ENCODE measurements at regions not wholly inside any gene's neighbourhood (a gene's known extent, or its start where the extent isn't known, plus 50 kb on each side); places are given as distances from the start of the nearest gene placed in this dataset.

DNA sequence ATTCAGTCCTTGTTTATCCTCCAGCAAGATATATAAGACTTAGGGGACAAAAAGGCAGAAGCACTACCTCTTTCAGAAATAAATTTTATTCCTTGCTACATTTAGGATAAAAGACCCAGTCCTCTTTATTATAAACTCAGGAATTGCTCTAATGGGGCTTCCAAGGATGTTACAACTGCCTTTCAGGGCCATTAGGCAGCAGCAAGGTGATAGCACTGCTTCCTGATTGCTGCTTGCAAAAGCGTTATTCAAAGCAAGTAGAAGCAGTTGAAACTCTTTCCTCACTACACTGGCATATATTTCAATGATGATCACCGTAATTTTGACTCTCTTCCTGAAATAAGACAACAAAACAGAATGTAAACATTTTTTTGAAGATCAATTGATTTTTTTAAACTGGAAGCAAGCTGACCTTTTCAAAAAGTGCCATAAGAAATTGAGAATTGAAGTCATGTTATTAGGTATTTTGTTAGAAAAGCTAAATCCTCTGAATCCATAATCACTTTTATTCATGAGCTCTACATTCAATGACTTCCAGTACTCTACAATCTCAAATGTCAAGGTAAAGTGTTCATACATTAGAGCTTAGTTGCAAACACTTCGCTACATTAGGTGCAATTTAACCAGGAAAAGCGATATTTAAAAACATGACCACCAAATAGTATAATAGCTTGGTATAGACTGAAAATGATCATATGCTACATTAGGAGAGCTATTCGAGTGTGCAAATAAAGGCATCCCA, 233.4 kb upstream of the SYT10 start:
- no peak overlapping the region for H3K4me3 ChIP-seq
- TF ChIP-seq, protein P1, sequence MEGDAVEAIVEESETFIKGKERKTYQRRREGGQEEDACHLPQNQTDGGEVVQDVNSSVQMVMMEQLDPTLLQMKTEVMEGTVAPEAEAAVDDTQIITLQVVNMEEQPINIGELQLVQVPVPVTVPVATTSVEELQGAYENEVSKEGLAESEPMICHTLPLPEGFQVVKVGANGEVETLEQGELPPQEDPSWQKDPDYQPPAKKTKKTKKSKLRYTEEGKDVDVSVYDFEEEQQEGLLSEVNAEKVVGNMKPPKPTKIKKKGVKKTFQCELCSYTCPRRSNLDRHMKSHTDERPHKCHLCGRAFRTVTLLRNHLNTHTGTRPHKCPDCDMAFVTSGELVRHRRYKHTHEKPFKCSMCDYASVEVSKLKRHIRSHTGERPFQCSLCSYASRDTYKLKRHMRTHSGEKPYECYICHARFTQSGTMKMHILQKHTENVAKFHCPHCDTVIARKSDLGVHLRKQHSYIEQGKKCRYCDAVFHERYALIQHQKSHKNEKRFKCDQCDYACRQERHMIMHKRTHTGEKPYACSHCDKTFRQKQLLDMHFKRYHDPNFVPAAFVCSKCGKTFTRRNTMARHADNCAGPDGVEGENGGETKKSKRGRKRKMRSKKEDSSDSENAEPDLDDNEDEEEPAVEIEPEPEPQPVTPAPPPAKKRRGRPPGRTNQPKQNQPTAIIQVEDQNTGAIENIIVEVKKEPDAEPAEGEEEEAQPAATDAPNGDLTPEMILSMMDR (IDR thresholded peaks at IDR 0.05): no peak

GRCh38 chr12:33676866-33677265, 237.2 kb upstream of the SYT10 start:
- no peak overlapping the region for H3K4me3 ChIP-seq
- no peak for DNase-seq (ENCODE audit: low spot score)
- TF ChIP-seq, protein P1 (IDR thresholded peaks at IDR 0.05): no peak
- H3K27ac ChIP-seq: no peak overlapping the region

More for the DNA sequence above, 233.4 kb upstream of the SYT10 start:
- DNase-seq (ENCODE audit: low spot score): no peak
- no peak overlapping the region for H3K27ac ChIP-seq

GRCh38 chr12:33678221-33678964, 238.8 kb upstream of the SYT10 start:
- no peak overlapping the region for H3K4me3 ChIP-seq
- no peak for DNase-seq (ENCODE audit: low spot score)
- TF ChIP-seq, protein P1 (IDR thresholded peaks at IDR 0.05): no peak
- no peak overlapping the region for H3K27ac ChIP-seq

DNA sequence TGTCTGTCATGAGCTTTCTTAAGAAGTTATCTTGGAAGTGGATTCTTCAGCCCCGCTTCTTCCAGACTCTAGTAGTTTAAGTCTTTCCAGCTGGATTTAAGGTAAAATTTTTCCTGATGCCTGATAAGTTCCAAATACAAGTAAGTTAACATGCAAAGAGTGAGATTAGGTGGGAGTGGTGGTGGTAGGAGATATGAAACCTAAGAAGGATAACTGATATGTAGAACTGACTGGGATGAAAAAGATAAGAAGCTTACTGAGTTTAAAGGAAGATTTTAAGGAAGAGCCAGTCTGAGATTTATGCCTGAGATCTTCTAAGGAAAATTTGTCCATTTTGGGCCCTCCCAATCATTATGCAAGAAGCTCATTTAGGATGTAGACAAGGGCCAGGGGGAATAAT, 250.9 kb upstream of the SYT10 start:
- TF ChIP-seq, protein P1 (IDR thresholded peaks at IDR 0.05): no peak
- Histone ChIP-seq H3K4me3 (no peak overlapping the region), H3K27ac (no peak overlapping the region)
- no peak for DNase-seq (ENCODE audit: low spot score)

DNA sequence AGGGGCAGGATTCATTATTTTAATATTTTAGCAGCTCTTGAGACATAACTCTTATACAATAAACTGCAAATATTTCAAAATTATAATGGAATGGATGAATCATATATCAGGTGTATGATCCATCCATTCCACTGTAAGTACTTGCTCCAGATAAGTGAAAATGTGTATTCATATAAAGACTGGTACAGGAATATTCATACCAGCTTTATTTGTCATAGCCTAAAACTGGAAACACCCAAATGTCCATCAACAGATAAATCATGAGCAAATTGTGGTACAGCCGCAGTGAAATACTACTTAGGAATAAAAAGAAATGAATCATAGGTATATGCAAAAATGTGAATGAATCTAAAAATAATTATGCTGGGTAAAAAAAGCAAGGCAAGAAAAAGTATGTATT, 263.6 kb upstream of the SYT10 start:
- H3K27ac ChIP-seq: no peak overlapping the region
- H3K4me3 ChIP-seq: no peak overlapping the region
- TF ChIP-seq, protein P1 (IDR thresholded peaks at IDR 0.05): no peak
- DNase-seq (ENCODE audit: low spot score): no peak

DNA sequence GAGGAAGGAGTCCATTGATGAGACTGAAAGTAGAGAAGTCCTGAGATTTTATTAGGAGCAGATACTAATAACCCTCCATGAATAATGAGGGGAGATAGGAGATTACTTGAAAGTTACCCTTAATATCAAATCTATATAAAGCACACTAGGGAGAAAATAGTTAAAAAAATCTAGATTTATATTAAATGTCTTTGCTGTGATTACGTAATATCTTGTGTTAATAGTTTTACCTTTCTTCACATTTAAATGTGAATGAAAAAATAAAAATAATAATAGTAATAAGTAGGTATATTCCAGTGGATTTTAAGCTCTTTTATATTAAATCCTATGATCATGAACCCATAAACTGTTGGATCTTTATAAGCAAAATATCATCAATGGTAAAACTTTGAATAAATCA, 267.3 kb upstream of the SYT10 start:
- Histone ChIP-seq H3K4me3 (no peak overlapping the region), H3K27ac (no peak overlapping the region)
- TF ChIP-seq, protein P1 (IDR thresholded peaks at IDR 0.05): no peak
- DNase-seq (ENCODE audit: low spot score): no peak

GRCh38 chr12:33708935-33709334, 269.3 kb upstream of the SYT10 start:
- DNase-seq (ENCODE audit: low spot score): no peak
- no peak overlapping the region for H3K27ac ChIP-seq
- H3K4me3 ChIP-seq: no peak overlapping the region
- TF ChIP-seq, protein P1 (IDR thresholded peaks at IDR 0.05): no peak
